ENCODE measurements at regions not wholly inside any gene's neighbourhood (a gene's known extent, or its start where the extent isn't known, plus 50 kb on each side); places are given as distances from the start of the nearest gene placed in this dataset.
"Not testable (repeated sequence)": the region's sequence is repeated elsewhere in the genome, so short reads cannot be mapped to it uniquely, and the experiment has no call there.

DNA sequence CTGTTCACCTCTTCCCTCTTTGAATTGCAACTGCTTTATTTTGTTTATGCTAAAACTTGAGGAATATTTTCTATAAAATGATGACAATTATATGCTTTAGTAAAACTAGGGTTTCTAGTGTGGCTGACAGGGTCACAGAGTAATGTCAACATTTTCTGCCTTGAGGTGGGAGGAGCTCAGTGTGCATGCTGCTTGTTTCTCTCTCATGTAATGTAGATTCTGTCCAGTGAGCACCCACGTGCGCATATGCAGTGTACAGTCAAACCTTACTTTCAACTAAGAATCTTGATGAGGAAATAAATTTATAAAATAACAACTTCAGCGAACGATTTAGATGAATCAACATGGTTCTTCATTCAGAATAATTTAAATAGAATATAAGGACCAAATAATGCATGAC lies 603.9 kb downstream of the PCDH17 start:
- no peak for DNase-seq

DNA sequence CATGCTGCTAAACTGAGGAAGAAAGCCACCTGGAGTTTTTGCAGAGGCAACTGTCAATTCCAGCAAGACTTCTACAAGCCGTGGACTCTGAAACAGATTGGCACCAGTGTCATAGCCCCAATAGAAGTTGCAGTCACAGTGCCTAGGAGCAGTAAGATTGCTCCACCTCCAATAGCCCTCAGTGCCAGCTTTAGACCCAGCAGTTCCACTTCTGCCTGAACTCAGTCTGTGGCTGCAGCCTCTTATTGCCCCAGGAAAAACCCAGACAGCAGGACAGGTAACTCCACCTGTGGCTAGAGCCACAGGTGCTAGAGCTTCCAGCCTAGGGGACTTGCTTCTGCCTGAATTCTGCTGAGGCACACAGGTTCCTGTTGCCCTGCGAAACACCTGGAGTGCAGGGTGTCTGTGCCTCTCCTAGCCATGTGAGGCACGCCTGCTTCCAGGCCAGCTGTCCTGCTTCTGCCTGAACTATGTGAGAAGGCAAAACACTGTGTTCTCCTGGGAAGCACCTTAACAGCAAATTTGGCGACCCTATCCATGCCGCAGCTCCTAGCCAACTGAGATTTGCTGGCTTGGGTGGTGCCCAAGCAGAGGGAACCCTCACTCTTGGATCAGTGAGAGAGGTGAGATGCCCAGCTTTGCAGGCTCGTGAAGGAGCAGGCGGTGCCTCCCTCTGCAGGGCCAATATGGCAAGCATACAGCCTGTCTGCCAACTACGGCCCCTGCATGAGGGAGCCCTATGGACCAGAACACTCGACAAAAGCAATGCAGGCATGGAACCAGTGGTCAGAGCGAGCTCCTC lies 607.6 kb downstream of the PCDH17 start:
- no peak for DNase-seq

DNA sequence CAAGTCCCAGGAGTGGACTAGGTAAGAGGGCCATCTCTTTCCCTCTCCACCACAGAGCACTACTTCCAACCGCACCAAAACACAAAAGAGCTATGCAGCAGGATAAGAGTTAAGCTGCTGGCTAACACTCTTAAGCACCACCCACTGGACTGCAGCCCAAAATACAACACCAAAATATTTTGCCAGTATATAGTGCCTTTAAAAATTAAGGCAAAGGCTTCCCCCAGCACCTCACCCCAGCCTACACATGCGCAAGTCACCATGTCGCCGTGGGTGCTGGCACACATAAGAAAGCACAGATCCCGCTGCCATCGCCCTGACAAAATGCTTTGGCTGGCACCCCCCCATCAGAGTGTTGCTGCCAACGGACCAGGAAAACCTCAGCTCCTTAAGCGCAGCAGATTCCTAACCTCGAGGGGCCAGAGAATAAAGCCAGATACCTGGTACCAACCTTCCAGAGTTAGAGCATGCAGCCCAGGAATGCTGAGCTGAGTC lies 608.3 kb downstream of the PCDH17 start:
- DNase-seq, result no peak

DNA sequence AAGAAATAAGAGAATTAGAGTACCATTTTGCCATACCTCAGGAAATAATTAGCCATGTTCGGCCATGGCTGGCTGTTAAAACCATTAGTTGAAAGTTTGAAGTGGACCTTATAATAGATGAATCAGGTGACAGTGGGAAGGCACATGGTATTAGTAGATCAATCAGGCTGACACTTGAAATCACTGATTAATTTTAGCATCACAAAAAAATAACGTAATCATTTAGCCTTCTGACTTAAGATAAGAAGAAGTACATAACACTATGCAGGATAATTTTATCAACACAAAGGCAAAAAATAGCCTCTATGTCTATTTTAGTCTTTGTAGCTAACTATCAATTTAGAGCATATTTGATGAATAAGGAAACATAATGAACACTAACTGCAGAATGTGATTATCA lies 615.5 kb downstream of the PCDH17 start:
- DNase-seq, result no peak

DNA sequence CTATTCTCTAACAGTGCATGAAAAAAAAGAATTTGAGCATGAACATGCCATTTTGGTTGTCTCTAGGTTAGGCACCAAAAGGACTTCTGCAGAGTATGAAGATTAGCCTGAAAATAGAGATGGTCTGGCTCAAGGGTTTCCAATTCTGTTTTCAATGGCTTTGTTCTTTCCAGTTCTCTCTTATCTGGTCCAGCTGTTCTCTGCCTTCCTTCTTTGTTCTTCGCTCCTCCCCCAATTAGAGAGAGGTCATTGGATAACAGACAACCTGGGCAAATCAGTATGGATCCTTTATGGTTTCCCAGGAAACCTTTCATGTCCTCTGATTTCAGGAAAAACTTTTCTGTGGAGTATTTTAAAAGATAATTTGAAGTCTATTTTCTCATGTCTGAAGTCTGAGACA lies 623.4 kb downstream of the PCDH17 start:
- no peak for DNase-seq

DNA sequence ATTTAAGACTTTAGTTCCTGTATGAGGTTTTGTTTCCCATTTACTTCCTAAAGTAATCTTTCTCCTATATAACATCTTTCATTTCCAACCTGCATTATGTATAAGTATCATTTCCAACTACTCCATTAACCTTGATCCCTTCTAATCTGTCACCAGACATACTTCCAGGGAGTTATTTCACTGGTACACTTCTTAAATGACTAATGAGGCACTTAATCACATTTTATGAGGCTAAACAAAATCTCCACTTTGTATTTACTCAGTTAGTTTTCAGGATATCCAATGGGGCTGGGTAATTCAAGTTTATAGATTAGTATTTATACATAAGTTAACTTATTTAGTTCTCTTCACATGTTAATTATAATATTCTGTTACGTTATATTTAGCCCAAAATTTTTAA lies 634.7 kb downstream of the PCDH17 start:
- no peak for DNase-seq

DNA sequence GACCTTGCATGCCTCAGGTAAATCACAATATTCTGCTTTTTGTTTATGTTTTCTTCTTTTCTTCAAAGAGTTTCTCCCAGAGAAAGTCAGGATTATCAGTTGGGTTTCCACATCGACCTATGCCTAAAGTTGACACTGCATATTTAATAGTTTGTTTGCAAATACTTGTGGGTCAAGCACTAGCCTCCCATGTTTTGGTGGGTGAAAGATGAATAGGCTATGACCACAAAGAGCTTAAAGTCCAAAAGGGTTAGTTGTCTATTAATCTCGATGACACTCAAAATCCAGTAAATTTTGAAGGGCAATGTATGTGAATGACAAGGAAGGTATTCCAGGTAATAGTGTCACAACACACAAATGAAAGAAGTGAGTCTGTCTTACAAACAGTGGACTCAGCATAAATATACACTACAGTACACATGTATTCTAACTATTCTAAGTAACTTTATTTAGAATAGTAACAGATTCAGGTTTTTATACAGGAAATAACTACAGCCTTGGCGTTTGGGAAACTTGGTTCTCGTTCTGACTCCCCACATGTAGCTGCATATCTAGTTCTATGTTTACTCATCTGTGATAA lies 667.1 kb downstream of the PCDH17 start:
- no peak for DNase-seq

DNA sequence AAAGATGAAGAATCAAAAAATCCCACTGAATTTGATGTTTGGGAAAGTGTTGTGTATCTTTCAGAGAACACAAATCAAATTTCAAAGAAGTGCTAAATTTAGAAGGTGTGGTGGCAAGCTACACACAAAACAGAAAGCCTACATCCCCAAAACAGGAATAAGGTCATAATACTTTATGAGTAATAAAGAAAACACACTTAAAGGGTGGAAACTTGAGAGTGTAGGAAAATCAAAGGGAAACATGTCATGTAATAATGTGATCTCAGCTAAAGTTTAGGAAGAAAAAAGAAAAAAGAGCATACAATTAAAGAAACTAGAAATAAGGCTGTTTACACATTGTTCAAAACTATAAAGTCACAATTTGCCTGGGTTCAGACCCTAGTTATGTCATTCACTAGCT lies 668.7 kb downstream of the PCDH17 start:
- DNase-seq, result no peak

DNA sequence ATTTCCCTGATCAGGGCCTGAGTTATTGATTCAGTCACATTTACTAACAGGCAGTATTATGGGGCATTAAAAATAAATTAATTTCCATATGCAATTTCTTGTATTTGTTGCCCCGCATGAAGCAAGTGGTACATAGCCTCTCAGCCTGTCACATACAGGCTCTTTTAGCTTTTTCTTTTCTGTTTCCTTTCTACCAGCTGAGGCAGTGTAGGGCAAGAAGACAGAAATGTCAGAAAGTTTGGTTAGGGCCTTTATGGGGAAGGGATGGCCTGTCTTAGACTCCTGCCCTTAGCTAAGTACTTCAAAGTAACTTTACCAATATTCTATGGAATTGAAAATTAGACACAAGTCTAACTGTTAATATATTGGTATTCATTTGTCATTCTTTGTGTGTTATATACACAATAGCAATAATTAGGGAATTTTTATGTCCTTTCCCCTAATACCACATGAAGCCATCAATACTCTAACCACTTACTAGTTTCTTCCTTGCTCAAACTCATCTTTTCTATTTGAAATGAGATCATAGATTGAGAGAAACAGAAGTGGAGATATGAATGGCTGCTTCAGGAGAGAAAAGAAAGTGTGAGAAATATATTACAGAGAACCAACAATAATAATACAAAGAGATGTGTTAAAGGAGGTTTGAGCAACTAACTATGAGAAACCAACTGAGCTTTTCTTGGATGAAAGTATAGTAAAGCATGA lies 669.6 kb downstream of the PCDH17 start:
- no peak for DNase-seq

DNA sequence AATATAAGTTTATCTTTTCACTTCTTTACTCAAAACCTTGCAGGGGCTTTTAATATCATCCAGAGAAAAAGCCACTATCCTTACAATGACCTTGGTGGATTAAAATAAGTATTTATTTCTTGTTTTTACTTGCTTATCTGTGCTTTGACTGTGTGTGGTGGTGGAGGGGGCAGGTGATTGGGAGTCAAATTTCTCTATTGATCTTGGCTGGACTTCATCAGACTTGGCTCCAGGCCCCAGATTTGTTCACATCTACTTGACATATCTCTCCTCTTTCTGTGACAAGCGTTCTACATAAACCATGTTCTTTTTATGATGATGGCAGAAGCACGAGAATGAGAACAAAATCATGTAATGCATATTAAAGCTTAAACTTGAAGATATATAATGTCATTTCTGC lies 670.8 kb downstream of the PCDH17 start:
- DNase-seq, result no peak

DNA sequence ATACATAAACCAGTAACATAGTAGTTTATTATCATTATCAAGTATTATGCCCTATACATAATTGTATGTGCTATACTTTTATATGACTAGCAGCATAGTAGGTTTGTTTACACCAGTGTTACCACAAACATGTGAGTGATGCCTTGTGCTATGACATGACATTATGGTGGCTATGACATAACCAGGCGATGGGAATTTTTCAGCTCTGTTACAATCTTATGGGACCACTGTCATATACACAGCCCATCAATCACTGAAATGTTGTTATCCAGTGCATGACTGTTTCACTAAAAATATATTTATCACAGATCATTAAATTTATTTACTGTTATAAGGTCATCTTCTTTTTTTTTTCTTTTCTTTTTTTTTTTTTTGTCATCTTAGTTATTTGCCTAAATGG lies 674.5 kb downstream of the PCDH17 start:
- DNase-seq, result no peak

DNA sequence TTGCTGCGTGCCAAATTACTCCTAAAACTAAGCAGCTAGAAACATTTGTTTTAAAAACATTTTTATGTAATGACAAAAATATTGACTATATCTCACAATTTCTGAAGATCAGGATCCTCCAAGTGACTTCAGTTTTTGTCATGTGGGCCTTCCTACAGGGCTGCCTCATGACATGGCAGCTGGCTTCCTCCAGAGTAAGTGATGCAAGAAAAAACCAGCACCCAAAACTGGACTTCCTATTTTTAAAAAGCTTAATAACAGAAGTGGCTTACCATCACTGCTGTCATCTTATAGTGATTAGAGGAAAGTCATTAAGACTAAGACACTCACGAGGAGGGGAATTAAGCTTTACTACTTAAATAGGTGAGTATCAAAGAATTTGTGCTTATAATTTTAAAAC lies 681.7 kb downstream of the PCDH17 start:
- DNase-seq, result no peak

DNA sequence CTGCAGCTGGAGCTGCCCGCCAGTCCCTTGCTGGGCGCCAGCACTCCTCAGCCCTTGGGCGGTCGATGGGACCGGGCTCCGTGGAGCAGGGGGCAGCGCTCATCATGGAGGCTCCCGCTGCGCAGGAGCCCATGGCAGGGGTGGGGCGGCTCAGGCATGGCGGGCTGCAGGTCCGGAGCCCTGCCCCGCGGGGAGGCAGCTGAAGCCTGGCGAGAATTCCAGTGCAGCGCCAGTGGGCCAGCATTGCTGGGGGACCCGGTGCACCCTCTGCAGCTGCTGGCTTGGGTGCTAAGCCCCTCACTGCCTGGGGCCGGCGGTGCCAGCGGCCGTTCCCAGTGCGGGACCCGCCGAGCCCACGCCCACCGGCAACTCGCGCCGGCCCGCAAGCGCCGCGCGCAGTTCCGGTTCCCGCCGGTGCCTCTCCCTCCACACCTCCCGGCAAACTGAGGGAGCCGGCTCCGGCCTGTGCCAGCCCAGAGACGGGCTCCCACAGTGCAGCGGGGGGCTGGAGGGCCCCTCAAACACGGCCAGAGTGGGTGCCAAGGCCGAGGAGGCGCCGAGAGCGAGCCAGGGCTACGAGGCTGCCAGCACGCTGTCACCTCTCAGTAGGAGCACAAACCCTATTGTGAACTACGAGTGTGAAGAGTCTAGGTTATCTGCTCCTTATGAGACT lies 687.1 kb downstream of the PCDH17 start:
- DNase-seq, result no peak

DNA sequence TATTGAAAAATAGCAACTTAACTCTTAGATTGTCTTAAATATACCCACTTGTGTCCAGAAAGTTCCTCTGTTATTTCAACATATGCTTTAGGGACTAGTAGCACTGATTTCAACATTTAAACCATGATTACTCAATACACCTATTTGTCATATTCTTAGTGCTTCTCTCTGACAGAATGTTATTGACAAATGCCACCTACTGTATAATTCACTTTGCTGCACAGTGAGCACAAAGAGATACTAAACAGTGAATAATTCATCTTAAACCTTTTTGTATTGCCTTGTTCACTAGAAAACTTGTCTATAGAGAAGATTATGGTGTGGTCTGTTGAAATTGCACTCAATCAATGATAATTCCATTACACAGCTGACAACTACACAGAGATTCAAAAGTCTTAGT lies 692.6 kb downstream of the PCDH17 start:
- DNase-seq, result no peak

DNA sequence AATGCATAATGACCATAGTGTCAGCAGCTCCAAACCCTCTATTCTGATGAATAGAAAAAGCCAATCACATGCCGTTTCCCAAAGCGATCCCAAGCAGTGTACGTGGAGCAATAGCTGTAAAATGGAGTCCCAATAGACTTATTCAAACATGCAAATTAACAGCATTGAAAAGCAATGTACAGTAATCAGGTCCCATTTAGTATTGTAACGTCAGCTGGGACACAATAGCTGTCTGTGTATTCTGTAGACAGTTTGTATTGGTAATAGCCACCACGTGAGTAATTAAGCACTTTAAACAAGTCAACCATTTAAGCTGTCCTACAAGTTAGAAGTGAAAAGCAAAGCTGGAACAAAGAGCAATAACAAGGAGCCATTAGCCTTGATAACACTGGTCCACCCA lies 698.2 kb downstream of the PCDH17 start:
- DNase-seq, result no peak

DNA sequence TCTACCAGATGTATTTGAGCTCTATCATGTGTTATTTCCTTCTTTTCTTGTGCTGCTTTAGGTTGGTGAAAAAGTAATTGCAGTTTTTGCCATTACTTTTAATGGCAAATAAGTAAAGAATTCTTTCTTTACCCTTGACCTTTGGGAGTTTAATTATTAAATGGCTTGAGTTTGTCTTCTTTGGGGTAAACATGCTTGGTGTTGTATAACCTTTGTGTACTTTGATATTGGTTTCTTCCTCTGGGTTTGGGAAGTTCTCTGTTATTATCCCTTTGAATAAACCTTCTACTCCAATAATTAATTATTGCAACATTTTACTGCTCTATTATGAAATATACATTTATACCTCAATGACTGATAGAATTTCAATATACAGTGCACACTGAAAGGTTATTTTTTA lies 709.4 kb downstream of the PCDH17 start:
- DNase-seq, result no peak

DNA sequence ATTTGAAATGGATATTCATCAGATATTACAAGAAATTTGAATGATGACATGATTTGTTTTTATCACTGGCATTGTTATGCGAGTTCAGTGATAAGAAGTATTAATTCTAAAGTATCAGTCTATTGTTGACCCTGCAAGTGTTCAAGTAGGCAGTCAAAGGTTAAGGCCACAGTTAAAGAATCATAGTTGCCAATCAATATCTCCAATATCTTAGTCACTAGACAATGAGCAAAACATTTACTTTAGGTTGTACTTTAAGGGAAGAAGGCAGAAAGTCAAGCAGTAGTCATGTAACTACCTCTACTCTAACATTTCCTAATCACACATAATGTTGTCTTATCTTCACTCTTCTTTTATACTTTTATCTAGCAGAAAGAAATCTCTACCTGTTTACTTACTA lies 709.8 kb downstream of the PCDH17 start:
- DNase-seq, result no peak

DNA sequence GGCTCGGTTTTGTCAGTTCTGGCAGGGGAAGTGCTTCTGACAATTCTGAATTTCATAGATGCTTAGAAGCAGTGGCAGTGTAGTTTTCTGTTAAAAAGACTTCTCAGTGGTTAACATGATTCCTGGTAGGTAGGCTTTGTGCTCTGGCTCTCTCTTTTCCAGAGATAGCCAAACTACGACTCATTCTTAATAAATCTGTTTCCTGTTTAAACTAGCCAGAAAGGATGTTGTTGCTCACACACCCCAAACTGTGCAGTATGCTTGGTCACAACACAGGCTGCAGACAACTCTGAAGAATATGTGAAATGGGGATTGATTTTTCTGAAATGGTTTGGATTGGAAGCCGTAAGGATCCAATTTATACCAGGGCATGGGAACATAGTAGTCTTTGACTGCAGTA lies 711.5 kb downstream of the PCDH17 start:
- no peak for DNase-seq

DNA sequence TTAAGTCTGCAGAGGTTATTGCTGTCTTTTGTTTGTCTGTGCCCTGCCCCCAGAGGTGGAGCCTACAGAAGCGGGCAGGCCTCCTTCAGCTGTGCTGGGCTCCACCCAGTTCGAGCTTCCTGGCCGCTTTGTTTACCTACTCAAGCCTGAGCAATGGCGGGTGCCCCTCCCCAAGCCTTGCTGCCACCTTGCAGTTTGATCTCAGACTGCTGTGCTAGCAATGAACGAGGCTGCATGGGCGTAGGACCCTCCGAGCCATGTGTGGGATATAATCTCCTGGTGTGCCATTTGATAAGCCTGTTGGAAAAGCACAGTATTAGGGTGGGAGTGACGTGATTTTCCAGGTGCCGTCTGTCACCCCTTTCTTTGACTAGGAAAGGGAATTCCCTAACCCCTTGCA lies 720.6 kb downstream of the PCDH17 start:
- DNase-seq, result not testable (repeated sequence)

DNA sequence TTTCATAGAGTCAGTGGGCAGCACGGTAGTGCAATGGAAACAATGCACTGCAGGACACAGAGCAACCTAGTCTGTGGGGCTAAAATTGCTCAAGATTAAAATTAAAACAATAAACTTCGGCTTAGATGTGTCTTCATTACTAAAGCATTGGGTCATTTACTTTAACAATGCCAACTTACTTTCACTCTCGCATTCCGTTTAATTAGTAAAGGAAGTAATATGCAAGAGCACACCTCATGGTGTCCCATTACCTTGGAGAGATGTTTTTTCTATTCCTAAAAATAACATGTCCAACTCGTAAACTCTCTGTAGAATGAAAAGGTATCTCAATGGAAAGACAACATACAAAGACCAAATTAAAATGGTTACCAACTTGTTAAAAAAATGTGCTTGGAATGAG lies 738.4 kb downstream of the PCDH17 start:
- no peak for DNase-seq

DNA sequence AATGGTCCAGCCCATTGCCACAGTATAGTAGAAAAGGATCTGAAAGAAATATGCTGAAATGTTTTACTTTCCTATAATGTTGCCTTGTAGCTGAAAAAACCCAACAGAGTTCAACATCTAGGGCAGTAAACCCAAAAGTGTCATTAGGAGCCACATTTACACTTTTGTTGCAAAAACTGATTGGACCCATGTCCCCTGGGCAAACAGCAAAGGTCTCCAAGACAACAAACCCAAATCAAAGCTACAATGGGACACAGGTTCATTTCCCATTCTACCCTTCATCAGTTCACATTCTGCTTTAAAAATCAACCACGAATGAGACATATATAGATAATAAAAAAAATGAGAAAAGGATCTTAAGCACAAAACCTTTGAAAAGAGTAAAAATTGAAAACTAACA lies 744.8 kb downstream of the PCDH17 start:
- DNase-seq, result no peak

DNA sequence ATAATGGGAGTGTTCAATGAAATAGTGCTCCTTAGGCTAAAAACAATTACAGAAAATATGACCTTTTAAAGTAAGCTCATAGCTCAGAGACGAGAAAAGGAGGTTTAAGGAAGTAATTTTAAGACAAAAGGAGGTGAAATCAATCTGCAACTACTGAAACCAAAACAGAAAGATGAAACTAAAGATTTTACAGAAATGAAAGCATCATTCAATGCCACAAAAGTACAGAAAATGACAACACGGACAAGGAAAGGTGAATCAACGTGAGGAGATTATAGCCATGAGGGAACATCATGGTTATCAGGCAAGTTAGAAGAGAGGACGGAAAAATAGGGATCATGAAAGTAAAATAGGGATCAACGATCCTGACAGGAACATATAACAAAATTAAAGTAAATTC lies 745.2 kb downstream of the PCDH17 start:
- DNase-seq, result no peak

DNA sequence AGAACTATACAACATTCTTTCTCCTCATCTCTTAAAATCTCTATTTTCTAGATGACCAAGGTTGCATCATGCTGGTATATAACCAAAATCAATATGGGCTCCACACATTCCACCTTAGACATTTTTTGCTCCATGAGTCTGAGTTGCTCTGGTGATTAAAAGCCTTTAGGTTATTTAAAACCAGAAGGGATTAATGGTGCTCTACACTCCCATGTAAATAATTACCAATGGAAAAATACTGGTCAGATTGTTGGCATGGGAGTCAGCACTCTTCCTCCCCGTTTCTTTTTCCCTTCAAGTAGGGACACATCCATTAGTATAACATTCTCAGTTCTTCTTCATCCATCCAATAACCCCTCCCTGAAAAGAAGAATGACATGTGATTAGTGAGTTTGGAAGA lies 747.7 kb downstream of the PCDH17 start:
- DNase-seq, result no peak

DNA sequence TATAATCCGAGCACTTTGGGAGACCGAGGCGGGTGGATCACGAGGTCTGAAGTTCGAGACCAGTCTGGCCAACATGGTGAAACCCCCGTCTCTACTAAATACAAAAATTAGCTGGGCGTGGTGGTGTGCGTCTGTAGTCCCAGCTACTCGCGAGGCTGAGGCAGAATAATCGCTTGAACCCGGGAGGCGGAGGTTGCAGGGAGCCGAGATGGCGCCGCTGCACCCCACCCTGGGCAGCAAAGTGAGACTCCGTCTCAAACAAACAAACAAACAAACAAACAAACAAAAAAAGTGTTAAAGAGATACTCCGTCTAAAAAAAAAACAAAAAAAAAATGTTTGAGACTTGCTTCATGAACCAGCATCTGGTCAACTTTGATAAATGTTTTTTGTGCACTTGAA lies 753.8 kb downstream of the PCDH17 start:
- not testable (repeated sequence) for DNase-seq

All from SHP77 (cell line).